MCF 10A (cell line): ENCODE measurements at regions not wholly inside any gene's neighbourhood (a gene's known extent, or its start where the extent isn't known, plus 50 kb on each side); places are given as distances from the start of the nearest gene placed in this dataset.

ENCODE experiments used
- BruUV-seq: library from RNA; stranded (reverse); fragments of 400-500 nt; replicated peaks from 2 replicates; lab custom pipeline; 2021; lab: Mats Ljungman, UMichigan
- CTCF ChIA-PET: fragments of 300-600 bp; sonication (Branson Sonifier 250); formaldehyde crosslinking; extraction: SDS; loops from one replicate; lab custom pipeline; 2021; ENCODE audit warnings: antibody characterized with exemption, inconsistent platforms; lab: Yijun Ruan, JAX
- POLR2A ChIA-PET: fragments of 300-600, 350-650 bp; sonication (Branson Sonifier 250); formaldehyde crosslinking; extraction: SDS; loops from one replicate; lab custom pipeline; 2020; ENCODE audit warnings: antibody characterized with exemption, inconsistent platforms; lab: Yijun Ruan, JAX
- DNase-seq: peaks from one replicate; pipeline ENCODE4 v3.0.0-alpha.2; 2018; ENCODE audit not compliant: unreplicated experiment
- H3K27ac Mint-ChIP-seq: one replicate; pipeline ENCODE4 v1.8.0; 2022; ENCODE audit warnings: mild to moderate bottlenecking, low read depth, mixed read lengths; ENCODE audit not compliant: unreplicated experiment
- H3K27me3 Mint-ChIP-seq: one replicate; pipeline ENCODE4 v1.8.0; 2022; ENCODE audit warnings: mixed read lengths; ENCODE audit not compliant: insufficient read depth, unreplicated experiment
- H3K36me3 Mint-ChIP-seq: one replicate; pipeline ENCODE4 v1.8.0; 2022; ENCODE audit warnings: mild to moderate bottlenecking, moderate library complexity, mixed read lengths; ENCODE audit not compliant: insufficient read depth, unreplicated experiment
- H3K4me1 Mint-ChIP-seq: one replicate; pipeline ENCODE4 v1.8.0; 2022; ENCODE audit warnings: mixed read lengths; ENCODE audit not compliant: insufficient read depth, unreplicated experiment
- H3K4me3 Mint-ChIP-seq: one replicate; pipeline ENCODE4 v1.8.0; 2022; ENCODE audit warnings: mild to moderate bottlenecking, moderate library complexity, mixed read lengths; ENCODE audit not compliant: unreplicated experiment
- H3K9me3 Mint-ChIP-seq: one replicate; pipeline ENCODE4 v1.8.0; 2022; ENCODE audit warnings: mixed read lengths; ENCODE audit not compliant: unreplicated experiment
- CTCF ChIP-seq: fragments of 200-600 bp; IDR thresholded peaks from one replicate; pipeline ENCODE4 v1.8.0; 2022; ENCODE audit warnings: antibody characterized with exemption, mild to moderate bottlenecking; ENCODE audit not compliant: unreplicated experiment
- intact Hi-C: fragments of 100-400 bp; cut with micrococcal nuclease; formaldehyde crosslinking; loops from 2 replicates; pipeline ENCODE4 v1.14.1; 2022

GRCh38 chr2:114203679-114204078, 238.8 kb upstream of the DPP10 start:
- no peak overlapping the region for H3K4me3 Mint-ChIP-seq
- ChIA-PET POLR2A (no interaction called here), CTCF (no interaction called here)
- no peak for DNase-seq
- peaks cover 8% of the 10 kb centered on the region for H3K27me3 Mint-ChIP-seq
- no peak overlapping the region for H3K27ac Mint-ChIP-seq
- intact Hi-C loops: loop anchor here (5.0 kb wide), 1 partner anchor 226 kb away; no protein-coding TSS in a partner anchor
- no TSS peak for BruUV-seq
- H3K36me3 Mint-ChIP-seq: peaks cover 6% of the 10 kb centered on the region
- no peak for TF ChIP-seq CTCF
- H3K9me3 Mint-ChIP-seq: no peaks in the 10 kb centered on the region
- no peaks in the 10 kb centered on the region for H3K4me1 Mint-ChIP-seq

- BruUV-seq: no TSS peak
- Mint-ChIP-seq H3K9me3 (no peaks in the 10 kb centered on the region), H3K27ac (no peak overlapping the region), H3K27me3 (peaks cover 48% of the 10 kb centered on the region), H3K4me1 (no peaks in the 10 kb centered on the region), H3K4me3 (no peak overlapping the region), H3K36me3 (peaks cover 6% of the 10 kb centered on the region)
- CTCF ChIA-PET: no interaction called here
- TF ChIP-seq CTCF: no peak
- DNase-seq: no peak
- POLR2A ChIA-PET: no interaction called here
- intact Hi-C loops: no loop called here
These were observed 228.6 kb upstream of the DPP10 start for GRCh38 chr2:114213808-114214207.

- POLR2A ChIA-PET: interaction anchor here (1.7 kb wide), 1 partner anchor 61 kb away, joined by 4 read pairs; no protein-coding TSS in a partner anchor
These were observed 224.1 kb upstream of the DPP10 start for GRCh38 chr2:114218383-114218782.

GRCh38 chr2:114219456-114219855, 223.0 kb upstream of the DPP10 start:
- intact Hi-C loops: no loop called here
- Mint-ChIP-seq H3K4me3 (no peak overlapping the region), H3K36me3 (peaks cover 6% of the 10 kb centered on the region), H3K27ac (no peak overlapping the region), H3K9me3 (no peaks in the 10 kb centered on the region), H3K27me3 (peaks cover 54% of the 10 kb centered on the region), H3K4me1 (no peaks in the 10 kb centered on the region)
- ChIA-PET POLR2A (interaction anchor here (0.7 to 1.7 kb wide), 2 partner anchors 60 to 218 kb away, joined by 3 to 4 read pairs; no protein-coding TSS in a partner anchor), CTCF (interaction anchor here (0.7 kb wide), 1 partner anchor 58 kb away, joined by 3 read pairs; no protein-coding TSS in a partner anchor)
- BruUV-seq: no TSS peak
- no peak for DNase-seq
- no peak for TF ChIP-seq CTCF

More at GRCh38 chr2:114218383-114218782, 224.1 kb upstream of the DPP10 start:
- Mint-ChIP-seq H3K4me3 (no peak overlapping the region), H3K36me3 (peaks cover 6% of the 10 kb centered on the region), H3K27me3 (peaks cover 58% of the 10 kb centered on the region), H3K9me3 (no peaks in the 10 kb centered on the region), H3K4me1 (no peaks in the 10 kb centered on the region), H3K27ac (no peak overlapping the region)
- no TSS peak for BruUV-seq
- intact Hi-C loops: no loop called here
- CTCF ChIA-PET: interaction anchor here (0.7 kb wide), 1 partner anchor 250 kb away, joined by 3 read pairs; no protein-coding TSS in a partner anchor
- TF ChIP-seq CTCF: no peak
- no peak for DNase-seq
